ENCODE measurements at regions not wholly inside any gene's neighbourhood (a gene's known extent, or its start where the extent isn't known, plus 50 kb on each side); places are given as distances from the start of the nearest gene placed in this dataset.

DNA sequence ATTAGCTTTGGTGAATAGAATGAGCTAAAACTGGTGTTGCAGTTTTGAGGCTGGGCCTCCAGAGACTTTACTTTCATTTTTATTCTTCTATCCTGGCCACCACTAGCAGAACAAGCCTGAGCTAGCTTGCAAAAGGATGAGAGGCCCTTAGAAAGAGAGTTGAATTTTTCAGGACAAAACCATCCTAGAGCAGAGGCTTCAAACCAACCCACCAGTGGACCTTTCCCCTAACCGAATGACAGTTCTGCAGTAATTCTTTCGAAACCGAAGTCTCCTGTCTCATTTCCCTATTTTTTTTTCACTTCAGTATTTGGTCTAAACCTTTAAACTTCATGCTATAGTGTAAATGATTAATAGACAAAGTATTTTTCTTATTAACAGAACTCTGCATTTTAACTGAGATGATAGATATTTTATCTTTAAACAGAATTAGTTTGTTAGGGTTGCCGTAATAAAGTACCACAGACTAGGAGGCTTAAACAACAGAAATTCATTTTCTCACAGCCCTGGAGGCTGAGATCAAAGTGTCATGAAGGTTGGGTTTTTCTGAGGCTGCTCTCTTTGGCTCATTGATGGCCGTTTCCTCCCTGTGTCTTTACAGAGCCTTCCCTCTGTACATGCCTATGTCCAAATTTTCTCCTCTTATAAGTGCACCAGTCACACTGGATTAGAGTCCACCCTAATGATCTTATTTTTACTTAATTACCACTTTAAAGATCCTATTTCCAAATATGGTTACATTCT lies 80.6 kb upstream of the PAK5 start:
- DNase-seq: no peak

DNA sequence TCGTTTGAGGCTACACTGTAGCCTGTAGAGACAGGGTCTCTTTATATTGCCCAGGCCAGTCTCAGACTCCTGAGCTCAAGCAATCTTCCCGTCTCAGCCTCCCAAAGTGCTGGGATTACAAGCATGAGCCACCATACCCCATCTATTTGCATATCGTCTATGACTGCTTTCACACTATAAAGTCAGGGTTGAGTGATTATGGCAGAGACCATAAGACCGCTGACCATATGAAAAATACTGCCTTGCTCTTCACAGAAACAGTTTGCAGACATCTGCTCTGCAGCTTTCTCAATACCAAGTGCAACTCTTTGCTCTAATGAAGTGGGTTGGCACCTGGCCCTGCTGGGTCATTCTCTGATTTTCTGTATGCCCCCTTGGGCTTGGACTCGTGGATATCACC lies 79.5 kb upstream of the PAK5 start:
- DNase-seq: no peak

DNA sequence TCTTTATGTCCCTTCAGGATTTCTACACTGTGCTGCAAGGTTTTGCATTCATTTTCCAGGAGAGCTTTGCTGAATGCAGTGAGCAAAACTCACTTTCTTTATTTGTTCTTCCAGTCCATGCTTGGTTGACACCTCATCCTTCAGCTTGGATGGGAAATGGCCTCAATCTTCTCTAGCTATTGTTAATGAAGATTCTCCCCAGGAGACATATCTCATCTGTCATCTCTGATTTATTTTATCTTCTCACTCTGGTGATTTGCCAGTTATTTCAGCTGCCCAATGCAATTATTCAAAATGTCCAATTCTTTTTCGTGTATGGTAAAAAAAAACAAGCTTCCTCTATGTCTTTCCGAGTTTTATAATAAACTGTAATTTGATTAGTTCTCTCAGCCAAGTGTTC lies 77.9 kb upstream of the PAK5 start:
- DNase-seq: no peak

DNA sequence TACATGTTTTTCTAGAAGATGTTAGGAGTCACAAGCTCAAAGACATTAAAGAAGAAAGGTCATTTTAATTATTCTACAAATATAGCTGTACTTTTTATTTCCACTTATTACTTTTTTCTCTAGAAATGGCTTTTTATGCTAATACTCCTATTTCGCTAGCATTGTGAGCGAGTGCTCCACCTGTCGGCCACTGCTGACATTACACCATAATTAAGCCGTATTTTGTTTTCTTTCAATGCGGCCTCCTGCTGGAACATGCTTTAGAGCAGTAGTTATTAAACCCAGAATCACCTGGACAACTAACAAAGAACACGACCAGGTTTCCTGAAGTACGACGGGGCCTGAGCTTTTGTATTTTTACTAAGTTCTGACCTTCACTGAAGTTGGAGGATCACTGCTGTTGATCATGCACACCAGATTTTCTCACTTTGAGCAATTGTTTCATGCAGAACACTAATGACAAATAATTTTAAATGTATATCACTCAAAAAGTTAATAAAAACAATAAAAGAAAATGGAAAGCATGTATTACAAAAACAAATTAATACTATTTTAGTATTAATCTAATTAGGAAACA lies 74.1 kb upstream of the PAK5 start:
- DNase-seq: peak; percentile 3 to 25

DNA sequence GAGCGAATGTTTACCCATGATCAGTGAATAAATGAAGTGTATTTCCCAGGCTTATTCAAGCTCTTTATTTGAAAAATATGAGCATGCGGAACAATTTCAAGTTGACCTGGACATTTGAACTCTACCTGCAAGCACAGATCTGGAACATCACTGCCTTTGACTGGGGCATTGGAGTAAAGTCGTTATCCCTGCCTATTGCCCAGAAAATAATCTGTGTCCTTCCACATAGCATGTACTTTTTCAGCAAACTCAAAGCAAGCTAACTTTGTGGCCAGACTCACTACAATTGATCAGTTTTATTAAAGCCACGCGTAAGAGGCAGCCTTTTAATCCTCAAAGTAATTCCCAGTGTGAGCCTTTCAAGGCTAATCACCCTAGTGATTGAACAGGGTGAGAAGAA lies 73.4 kb upstream of the PAK5 start:
- no peak for DNase-seq

DNA sequence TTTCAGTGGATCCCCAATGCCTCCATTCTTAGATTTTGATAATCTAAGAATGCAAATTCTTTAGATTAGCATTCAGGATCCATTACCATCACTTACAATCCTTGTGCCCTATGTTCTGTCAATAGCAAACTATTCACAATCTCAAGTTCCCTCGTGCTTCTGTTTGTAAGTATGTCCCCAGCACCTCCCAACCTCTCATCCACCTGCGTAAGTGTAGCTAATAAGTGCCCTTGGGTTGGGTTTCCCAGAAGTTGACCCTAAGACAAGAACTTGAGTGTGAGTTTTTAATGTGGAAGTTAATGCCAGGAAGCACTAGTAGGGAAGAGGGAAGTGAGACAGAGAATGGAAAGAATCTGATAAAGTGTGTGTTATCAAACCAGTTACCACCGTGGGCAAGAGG lies 72.6 kb upstream of the PAK5 start:
- DNase-seq: no peak

DNA sequence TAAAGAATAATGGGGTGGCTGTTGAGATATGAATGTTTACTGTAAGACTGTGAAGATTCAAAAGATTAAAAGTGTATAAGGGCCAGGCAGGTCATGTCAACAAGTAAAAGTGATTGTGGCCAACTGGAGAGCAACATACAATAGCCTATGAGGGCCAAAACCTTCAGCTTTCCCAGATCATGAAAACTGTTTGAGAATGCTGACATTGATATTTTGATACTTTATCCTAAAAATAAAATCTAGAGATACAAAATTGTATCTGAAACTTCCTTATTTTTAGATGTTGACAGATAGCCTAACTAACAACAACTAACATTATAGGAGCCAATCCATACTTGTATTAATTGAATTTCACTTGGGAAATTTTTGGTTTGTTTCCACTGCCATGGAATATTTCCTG lies 70.3 kb upstream of the PAK5 start:
- DNase-seq: no peak

DNA sequence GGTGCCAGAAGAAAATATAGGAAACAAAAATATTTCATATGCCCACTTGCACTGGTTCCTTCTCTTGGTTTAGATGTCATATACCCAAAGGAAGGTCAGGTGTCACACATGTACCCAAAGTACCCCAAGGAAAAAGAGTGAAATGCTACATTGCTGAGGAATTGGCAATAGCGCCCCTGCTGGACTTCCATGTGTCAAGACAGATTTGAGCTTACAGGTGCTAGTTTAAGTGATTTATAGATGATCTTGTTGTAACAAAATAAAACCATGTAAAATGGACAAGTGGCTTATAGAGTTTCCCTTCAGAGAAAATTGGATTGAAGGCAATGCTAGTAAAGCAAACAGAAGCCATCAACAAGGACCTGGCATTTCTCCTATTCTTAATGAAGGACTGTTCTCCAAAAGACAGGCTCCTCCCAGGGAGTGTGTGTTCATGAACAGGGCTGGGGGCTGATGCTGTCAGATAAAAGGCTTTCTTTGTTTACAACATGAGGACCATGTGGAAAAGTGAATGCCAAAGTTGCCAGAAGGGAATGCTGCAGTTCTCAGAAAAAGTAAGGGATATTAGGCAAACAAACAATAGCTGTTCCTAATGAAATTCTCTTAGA lies 64.3 kb upstream of the PAK5 start:
- DNase-seq: no peak

DNA sequence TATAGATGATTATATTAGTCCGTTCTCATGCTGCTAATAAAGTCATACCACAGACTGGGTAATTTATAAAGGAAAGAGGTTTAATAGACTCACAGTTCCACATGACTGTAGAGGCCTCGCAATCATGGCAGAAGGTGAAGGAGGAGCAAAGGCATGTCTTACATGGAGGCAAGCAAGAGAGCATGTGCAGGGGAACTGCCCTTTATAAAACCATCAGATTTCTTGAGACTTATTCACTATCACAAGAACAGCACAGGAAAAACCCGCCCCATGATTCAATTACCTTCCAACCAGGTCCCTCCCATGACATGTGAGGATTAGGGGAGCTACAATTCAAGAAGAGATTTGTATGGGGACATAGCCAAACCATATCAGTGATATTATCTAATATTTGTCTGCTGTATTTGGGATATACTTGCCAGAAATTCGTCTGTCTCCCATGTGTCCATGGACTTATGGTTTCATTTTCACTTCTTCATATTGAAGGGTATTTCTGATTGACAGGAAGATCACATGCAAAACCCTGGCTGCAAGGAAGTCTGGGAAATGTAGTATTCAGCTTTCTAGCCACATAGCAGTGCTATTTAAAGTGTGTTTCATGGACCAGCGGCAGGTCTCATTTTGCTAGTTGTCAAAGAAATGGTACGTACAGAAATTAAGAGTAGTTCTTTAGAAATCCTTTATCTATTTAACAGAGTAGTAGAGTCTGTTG lies 50.5 kb upstream of the PAK5 start:
- peak in 1 of 2 donors; percentile 3 for DNase-seq
